SK-N-SH (cell line): ENCODE measurements at regions not wholly inside any gene's neighbourhood (a gene's known extent, or its start where the extent isn't known, plus 50 kb on each side); places are given as distances from the start of the nearest gene placed in this dataset.

Experiments used
- CTCF ChIP-seq: fragments of 200-600 bp; sonication (generic); IDR thresholded peaks from 2 replicates; pipeline ENCODE4 v1.6.1; 2017; ENCODE audit warnings: antibody characterized with exemption, mild to moderate bottlenecking, moderate library complexity
- EP300 ChIP-seq, 2 experiments: IDR thresholded peaks; 2 replicates each; pipeline versions ENCODE4 v1.4.0 to v1.6.1; 2012; ENCODE audit warnings: borderline replicate concordance in 1 of 2, low read depth in 1 of 2, low read length in 1 of 2
- MAX ChIP-seq: IDR thresholded peaks from 2 replicates; pipeline ENCODE4 v1.4.0; 2012; ENCODE audit warnings: low read depth
- MXI1 ChIP-seq: IDR thresholded peaks from 2 replicates; pipeline ENCODE4 v1.6.1; 2012; ENCODE audit warnings: mild to moderate bottlenecking, low read depth, low read length, improper control_type of control experiment
- POLR2AphosphoS5 ChIP-seq: IDR thresholded peaks from 2 replicates; pipeline ENCODE4 v1.6.1; 2012; ENCODE audit warnings: low read depth, low read length
- RAD21 ChIP-seq: IDR thresholded peaks from 2 replicates; pipeline ENCODE4 v1.6.1; 2012; ENCODE audit warnings: mild to moderate bottlenecking, low read length
- TAF1 ChIP-seq: IDR thresholded peaks from 2 replicates; pipeline ENCODE4 v1.6.1; 2012; ENCODE audit warnings: low read depth, mild to moderate bottlenecking, low read length, moderate library complexity, borderline replicate concordance

GRCh38 chr21:16797540-16797939 is 715.3 kb upstream of the CXADR start:
- TF ChIP-seq RAD21 (no peak), CTCF (no peak), EP300 (IDR thresholded peaks at IDR 0.05; ENCODE audit: borderline replicate concordance in 1 of 2, low read depth in 1 of 2, low read length in 1 of 2) (no peak), MAX (no peak), POLR2AphosphoS5 (no peak), MXI1 (no peak), TAF1 (no peak)
